Prostate gland (tissue), 2 donors: ENCODE measurements at regions not wholly inside any gene's neighbourhood (a gene's known extent, or its start where the extent isn't known, plus 50 kb on each side); places are given as distances from the start of the nearest gene placed in this dataset.

Experiments
- CTCF ChIP-seq, 4 experiments: fragments of 200-600 bp in 2 of 4; fragments of 450-650 bp in 2 of 4; sonication (generic) in 2 of 4; IDR thresholded peaks; 1 replicate in 3 of 4; 2 replicates in 1 of 4; pipeline ENCODE4 v1.5.1; 2016 to 2019; ENCODE audit warnings: antibody characterized with exemption in 4 of 4, mild to moderate bottlenecking in 2 of 4, moderate library complexity in 2 of 4
- POLR2A ChIP-seq: fragments of 450-650 bp; IDR thresholded peaks from one replicate; pipeline ENCODE4 v1.6.1; 2016; ENCODE audit warnings: antibody characterized with exemption, mild to moderate bottlenecking
- POLR2AphosphoS5 ChIP-seq: sonication (generic); formaldehyde crosslinking; IDR thresholded peaks from one replicate; pipeline ENCODE4 v1.6.1; 2017; ENCODE audit warnings: antibody characterized with exemption

GRCh38 chr7:25663877-25664276 is 435.6 kb upstream of the NPVF start:
- TF ChIP-seq POLR2A (no peak), CTCF (IDR thresholded peaks at IDR 0.05) (no peak), POLR2AphosphoS5 (no peak)
